HG02885 (cell line): ENCODE measurements at regions not wholly inside any gene's neighbourhood (a gene's known extent, or its start where the extent isn't known, plus 50 kb on each side); places are given as distances from the start of the nearest gene placed in this dataset.
"Not testable (repeated sequence)": the region's sequence is repeated elsewhere in the genome, so short reads cannot be mapped to it uniquely, and the experiment has no call there.

Source experiments
- ATAC-seq: cut with Tn5 transposase; IDR thresholded peaks from one replicate; pipeline ENCODE4 v1.9.1; 2021; ENCODE audit warnings: mild to moderate bottlenecking; ENCODE audit not compliant: unreplicated experiment, poor library complexity

DNA sequence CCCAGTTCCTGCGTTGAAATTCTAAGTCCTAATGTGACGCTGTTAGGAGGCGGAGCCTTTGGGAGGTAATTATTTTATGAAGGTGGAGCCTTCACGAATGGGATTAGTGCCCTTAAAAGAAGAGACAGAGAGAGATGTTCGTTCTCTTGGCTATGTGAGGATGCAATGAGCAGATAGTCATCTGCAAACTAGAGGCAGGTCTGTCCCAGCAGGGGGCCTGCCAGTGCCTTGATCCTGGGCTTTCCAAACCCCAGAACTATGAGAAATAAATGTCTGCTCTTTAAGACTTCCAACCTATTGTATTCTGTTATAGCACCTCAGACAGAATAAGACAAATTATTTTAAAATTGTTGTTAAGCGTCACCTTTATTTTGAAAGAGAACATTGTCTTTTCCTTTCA is 123.1 kb upstream of the KCNJ6 start:
- ATAC-seq = no peak

DNA sequence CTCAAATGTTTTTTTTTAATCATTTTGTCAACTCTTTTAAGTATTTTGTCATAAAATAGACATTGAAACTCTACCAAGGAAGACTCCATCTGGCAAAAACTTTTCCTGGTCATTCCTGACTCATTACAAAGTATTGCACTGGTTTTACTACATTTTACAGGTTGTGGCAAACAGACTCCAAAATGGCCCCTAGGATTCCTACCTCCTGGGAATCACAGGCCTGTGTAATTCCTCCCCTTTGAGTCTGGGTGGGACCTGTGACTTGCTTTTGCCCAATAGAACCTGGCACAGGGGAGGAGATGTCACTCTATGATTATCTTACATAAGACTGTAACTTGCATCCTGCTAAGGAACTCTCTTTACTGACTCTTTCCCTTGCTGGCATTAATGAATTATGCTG is 123.6 kb upstream of the KCNJ6 start:
- no peak for ATAC-seq

DNA sequence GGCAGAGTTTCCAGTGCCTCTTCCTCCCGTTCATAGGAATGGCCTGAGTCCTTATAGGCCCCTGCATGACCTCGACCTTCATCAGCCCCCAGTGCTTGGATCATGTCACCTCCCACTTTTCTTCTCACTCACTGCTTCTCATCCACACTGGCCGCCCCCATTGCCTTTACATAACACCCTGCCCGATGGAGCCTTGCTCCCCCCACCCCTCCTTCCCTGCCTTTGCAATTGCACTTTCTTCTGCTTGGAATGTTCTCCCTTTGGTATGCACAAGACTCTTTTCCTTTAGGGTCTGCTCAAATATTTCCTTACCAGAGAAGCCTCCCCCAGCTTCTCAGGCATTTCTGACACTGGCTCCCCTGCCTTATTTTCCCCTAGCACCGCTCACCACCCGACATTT is 125.2 kb upstream of the KCNJ6 start:
- no peak for ATAC-seq

DNA sequence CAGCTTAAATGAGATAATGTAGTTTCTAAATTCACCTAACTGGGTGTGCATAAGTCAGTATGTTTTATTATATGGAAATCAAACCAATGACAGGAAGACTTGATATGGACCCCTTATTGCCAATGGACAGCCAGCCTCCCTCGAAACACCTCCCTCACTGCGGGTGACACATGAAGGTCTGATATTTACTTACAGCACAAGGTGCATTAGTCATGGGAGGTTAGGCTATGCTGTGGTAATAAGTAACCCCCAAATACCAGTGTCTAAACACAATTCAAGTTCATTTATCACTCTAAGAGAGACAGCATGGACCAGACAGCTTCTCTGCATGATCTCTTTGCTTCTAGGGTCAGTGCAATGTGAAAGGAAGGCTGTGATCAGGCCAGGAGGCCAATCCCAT is 126.0 kb upstream of the KCNJ6 start:
- no peak for ATAC-seq

DNA sequence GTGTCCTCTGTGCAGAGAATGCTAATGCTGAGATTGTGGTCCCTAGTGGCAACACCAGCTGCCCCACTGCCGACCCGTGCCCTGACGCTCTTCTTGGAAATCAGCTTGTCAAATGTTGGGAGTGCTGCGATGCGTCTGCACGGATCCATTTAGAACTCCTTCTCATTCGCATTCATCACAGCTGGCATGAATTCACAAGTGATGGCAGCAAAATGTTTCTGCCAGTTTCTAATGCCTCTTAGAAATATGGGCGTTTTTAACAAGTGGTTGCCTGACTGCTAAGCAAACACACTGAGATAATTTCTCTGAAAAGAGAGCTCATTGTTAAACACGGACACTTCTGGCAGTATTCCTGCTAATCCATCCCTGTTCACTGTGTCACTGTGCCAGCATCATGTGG is 131.9 kb upstream of the KCNJ6 start:
- ATAC-seq = no peak

DNA sequence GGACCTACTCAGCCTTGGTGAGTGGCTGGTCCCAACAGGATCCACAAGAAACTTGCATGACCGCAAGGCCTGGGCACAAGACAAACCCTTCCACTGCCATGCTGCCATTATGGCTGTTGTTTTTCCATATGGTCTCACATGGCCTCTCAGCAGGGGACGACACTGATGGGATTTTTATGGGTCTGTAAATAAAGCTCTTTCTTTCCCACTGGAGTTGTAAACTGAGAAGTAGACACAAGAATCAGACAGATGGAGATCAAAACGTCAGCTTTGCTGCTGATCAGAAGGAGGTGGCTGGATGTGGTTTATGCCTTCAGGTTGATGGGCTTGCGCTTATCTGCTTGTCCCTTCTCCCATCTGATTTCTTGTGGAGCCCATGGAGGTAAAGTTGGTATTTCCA is 138.1 kb upstream of the KCNJ6 start:
- no peak for ATAC-seq

DNA sequence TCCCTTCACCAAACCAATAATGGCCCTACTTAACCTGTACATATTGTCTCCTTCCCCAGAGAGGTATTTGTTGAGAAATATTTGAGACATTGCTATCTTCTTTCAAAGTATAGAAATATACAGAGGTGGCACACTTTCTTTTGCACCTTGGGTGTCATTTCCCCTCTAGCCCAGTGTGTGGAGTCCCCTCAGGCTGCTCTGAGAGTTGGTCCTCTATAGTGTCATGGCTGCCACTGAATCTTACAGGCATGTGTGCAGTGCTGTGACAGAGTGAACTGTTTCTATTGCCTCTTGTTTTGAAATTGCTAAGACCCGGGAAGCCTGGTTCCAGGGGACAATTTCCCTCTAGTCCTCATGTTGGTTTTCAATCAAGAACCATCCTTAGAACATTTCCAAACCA is 140.2 kb upstream of the KCNJ6 start:
- no peak for ATAC-seq

DNA sequence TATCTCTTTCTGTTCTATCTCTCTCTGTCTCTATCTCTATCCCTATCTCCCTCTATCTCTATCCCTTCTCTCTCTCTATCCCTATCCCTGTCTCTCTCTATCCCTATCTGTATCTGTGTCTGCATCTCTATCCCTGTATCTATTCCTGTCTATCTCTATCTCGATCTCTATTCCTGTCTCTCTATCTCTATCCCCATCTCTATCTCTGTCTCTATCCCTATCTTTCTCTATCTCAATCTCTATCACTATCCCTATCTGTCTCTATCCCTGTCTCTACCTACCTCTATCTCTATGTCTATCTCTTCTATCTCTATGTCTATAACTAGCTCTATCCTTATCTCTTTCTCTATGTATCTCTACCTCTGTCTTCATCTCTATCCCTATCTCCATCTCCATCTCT is 141.4 kb upstream of the KCNJ6 start:
- ATAC-seq = no peak

DNA sequence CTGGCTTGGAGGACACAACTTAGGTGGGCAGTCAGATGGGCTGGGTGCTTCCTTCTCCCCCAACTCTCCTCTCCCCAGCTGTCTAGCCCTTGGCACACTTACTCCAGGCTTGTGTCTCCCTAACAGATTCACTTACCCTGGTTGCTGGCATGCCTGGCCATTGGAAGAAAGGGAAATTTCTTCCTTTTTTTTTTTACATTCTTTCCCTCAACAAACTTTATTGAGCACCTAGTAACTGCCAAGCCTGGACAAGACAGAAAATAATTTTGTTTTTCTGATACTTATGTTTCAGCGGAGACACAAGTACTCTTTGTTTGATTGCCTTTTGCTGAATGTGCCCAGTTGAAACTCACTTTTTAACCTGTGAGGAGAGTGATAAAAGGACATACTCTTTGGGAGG is 144.3 kb upstream of the KCNJ6 start:
- no peak for ATAC-seq

DNA sequence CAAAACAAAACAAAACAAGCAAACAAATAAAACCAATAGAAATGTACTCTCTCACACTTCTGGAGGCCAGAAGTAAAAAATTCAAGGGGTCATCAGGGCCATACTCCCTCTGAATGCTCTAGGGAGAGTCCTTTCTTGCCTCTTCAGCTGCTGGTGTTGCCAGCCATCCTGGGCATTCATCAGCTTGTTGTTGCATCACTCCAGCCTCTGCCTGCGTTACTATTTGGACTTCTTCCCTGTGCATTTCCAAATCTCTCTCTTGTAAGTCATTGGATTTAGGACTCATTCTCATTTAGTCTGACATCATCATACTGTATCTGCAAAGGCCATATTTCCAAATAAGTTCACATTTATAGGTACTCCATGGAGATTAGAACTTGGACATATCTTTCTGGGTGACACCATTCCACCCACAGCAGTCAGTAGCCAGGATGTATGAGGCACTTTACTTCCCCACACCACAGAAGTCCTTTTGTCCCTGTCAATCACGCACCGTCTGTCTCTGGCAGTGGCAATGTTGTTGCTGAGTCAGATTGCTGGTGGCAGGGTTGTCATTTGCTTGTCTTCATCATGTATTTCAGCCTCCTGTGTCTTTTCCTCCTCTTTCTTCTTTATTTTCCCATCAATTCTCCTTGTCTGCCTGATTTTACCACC is 151.0 kb upstream of the KCNJ6 start:
- ATAC-seq = no peak

DNA sequence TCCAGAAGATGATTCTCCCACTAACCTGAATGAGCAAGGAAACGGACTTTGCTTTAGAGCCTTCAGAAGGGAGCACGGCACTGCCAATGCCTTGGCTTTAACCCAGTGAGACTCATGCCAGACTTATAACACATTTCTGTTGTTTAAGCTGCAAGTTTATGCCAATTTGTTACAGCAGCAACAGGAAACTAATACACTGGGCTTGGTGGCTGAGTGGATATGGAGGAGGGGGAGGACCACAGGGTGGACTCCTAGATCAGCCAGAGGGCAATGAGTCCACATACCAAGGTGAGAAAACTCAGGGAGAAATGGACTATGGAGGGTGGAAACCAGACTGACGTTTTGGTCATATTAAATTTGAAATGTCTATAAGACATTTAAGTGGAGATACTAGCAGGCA is 156.2 kb upstream of the KCNJ6 start:
- no peak for ATAC-seq

DNA sequence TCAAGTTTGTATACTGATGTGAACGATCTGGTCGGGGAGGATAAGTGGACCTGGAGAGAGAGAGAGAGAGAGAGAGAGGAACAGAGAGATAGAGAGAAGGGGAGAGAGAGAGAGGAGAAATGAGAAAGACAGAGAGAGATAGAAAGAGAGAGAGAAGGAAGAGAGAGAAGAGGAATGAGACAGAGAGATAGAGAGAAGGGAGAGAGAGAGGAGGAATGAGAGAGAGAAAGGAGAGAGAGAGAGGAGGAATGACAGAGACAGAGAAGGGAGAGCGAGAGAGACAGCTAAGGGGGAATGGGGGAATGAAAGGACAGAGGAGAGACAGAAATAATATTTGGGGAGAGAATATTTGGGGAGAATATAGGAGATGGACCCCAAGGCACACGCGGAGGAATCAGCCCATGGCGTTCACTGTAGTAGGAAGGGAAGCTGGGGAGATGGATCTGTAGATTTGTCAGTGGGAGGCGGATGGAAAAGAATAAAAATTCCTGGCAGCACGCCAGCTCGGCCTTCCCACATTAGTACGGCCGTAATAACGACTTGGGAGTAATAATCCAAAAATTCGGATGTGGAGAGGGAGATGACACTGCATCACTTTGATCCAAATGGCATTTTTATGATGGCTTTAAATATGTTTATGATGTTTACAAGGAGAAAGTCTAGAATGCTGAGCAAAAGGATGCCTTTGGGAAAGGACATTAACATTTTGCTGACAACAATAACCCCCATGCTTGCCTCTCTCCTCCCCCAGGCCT is 159.8 kb upstream of the KCNJ6 start:
- ATAC-seq = no peak

DNA sequence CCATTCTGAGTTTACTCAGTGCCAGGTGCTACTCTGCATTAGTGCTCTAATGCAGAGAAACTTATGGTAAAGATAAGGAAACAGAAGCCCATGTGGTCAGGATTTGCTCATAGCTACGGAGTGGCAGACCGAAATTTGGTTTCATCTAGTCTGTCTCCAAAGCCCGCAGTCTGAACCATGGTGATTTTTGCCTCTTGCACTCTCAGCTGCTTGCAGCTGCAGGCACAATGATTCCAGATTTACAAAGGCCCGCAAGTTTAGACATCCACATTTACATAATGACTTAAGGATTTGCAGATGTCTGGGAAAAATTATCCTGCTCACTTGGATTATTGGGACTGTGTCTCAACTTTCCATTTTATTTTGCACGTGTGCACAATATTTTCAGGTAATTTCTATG is 161.3 kb upstream of the KCNJ6 start:
- no peak for ATAC-seq

DNA sequence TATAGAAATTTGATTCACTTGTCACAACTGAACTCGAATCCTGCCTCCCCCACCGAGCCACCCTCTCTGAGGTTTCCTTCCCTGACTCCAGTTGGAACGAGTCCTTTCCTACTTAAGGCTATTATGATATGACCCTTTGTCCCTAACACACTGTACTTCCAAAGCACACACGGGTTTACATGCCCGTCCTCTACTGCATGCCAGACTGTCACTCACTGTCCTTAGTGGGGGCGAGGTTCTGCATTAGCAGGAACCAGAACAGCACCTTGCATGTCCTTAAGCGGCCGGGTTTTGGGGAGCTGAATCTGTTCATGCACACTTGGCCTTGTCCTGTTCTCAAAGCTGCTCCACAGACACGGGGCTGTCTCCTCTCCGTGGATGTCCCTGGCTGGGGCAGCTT is 164.6 kb upstream of the KCNJ6 start:
- no peak for ATAC-seq

DNA sequence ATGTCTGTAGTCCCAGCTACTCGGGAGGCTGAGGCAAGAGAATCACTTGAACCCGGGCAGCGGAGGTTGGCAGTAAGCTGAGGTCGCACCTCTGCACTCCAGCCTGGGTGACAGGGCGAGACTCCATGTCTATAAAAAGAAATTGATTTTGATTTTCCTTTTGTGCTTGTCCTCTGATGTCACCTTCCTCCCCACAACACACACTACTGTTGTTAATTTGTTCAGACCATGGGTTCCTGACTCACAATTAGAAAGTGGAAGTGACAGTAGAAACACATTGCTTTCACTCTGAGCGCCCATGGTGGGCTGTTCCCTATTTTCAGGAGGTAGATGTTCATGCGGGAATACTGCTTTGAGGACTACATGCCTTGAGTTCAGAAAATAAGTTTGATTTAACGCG is 165.5 kb upstream of the KCNJ6 start:
- ATAC-seq = no peak

DNA sequence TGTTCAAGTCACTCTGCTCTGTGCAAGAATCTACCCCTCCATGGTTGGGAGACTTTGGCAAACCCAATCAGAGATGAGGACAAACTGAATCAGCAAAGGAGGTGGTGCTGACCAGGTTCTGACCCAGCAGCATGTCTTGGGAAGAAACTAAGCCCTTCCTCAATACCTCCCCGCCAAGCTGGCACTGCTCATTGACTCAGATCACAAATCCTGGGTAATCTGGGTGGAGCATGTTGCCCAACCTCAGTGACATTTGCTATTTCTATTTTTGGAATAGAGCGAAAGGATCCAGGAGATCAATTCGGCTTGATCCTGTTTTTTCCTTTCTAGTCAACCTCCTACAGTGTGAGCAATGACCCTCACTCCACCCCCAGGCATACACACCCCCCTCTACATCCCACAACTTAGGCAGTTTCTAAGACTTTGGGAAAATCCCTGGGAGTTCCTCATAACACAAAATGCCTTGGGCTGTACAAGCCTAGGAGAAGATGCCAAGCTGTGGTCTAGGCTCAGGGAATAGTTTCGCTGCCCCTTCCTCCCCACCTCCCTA is 166.8 kb upstream of the KCNJ6 start:
- ATAC-seq = no peak

DNA sequence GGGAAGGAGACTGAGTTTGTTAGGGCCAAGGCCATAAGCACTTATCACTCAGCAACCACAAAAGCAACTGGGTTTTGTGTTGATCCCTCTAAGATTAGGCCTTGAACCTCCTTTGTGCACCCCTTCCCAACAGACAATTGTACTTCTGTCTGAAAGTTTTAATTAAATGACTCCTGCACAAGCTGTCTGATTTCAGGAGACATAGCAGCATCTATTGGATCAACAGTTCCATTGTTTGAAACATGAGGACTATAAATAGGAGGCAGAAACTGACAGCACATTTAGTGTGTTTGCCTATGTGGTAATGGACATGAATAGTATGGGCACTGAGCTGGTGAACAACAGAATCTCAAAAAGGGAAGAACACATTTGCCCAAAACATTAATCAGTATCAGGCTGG is 167.3 kb upstream of the KCNJ6 start:
- ATAC-seq = no peak

DNA sequence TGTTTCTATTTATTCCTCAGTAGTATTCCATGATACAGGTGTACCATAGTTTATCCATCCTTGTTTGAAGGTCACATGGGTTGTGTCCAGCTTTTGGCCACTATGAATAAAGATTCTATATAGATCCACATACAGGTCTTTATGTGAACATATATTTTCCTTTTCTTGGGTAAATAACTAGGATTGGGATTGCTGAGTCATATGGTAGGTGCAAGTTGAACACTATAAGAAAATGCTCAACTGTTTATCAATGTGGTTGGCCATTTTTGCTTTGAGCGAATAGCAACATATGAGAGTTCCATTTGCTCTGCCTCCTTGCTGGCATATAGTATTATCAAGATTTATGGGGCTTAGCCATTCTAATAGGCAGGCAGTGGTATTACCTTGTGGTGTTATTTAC is 170.2 kb upstream of the KCNJ15 start:
- ATAC-seq = no peak

DNA sequence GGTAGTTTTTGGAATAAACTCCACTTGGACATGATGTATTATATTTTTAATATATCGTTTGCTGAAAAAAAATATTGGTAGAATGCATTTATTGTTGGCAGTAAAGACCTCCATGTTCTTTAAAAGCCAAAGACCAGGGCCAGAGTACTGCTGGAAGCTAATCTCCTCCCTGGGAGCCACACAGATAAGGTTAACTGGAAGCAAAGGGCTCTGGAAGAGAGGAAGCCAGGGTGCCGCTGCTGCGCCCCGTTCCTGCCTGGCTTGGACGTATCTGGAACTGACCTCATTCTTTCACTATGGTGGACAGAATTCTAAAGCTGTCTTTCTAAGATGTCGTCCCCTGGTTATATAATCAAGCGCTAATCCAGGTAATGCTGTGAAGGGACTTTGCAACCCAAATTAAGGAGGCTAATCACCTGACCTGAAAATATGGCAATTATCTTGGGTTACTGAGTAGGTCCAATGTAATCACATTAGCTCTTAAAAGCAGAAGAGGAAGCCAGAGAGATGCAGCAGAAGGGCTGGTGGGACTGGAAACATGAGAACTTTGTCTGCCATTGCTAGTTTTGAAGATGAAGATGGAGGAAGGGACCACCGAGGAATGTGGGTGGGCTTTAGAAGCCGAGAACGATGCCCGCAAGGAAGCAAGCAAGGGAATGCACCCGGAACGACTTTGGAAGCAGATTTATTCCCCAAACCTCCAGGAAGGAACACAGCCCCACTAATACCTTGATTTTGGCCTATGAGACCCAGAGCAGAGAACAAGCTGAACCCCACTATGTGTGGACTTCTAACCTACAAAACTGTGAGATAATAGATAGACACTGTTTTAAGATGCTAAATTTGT is 167.7 kb upstream of the KCNJ15 start:
- no peak for ATAC-seq

DNA sequence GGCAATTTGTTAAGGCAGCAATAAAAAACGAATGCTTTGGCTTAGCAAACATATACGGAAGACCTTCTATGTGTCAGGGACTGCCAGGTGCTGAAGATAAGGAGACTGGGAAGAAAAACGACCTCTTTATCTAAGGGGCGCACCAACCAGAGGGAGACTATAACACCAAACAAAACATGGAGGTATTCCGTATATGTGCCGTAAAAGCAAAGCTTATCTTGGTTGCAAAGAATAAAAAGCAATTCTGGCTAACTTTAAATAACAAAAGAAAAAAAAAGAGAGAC is 167.1 kb upstream of the KCNJ15 start:
- no peak for ATAC-seq

DNA sequence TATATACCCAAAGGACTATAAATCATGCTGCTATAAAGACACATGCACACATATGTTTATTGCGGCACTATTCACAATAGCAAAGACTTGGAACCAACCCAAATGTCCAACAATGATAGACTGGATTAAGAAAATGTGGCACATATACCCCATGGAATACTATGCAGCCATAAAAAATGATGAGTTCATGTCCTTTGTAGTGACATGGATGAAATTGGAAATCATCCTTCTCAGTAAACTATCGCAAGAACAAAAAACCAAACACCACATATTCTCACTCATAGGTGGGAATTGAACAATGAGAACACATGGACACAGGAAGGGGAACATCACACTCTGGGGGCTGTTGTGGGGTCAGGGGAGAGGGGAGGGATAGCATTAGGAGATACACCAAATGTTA is 165.7 kb upstream of the KCNJ15 start:
- not testable (repeated sequence) for ATAC-seq
